ENCODE measurements at regions not wholly inside any gene's neighbourhood (a gene's known extent, or its start where the extent isn't known, plus 50 kb on each side); places are given as distances from the start of the nearest gene placed in this dataset.

DNA sequence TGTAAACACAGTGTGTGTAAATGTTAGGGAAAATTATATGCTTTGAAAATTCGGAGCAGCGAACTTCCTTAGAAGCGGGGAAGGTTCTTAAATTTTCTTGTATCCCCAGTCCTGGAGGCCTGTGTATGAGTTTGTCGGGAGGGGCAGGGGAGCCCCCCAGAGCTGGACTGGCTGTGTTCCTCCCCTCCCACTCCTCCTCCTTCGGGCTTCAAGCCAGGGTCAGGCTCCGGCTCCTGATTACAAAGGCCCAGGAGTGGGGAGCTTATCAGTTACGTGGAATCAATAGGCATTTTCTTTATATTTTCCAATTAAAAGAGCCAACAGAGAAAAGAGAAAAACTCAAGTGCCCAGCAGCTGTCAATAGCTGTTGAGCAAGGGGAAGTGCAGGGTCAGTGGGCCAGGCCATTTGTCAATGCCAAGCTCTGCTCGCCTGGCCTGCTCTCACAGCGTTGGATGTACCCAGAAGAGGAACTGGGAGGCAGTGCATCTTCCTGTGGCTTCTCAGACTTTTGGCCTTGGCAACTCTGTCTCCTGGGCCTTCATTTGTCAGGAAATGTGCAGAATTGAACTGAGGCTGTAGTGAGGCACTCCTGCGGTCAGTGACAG lies 156.9 kb upstream of the PCBD1 start:
- TF ChIP-seq POLR2A (IDR thresholded peaks at IDR 0.05), result no peak
- TF ChIP-seq, protein P1, sequence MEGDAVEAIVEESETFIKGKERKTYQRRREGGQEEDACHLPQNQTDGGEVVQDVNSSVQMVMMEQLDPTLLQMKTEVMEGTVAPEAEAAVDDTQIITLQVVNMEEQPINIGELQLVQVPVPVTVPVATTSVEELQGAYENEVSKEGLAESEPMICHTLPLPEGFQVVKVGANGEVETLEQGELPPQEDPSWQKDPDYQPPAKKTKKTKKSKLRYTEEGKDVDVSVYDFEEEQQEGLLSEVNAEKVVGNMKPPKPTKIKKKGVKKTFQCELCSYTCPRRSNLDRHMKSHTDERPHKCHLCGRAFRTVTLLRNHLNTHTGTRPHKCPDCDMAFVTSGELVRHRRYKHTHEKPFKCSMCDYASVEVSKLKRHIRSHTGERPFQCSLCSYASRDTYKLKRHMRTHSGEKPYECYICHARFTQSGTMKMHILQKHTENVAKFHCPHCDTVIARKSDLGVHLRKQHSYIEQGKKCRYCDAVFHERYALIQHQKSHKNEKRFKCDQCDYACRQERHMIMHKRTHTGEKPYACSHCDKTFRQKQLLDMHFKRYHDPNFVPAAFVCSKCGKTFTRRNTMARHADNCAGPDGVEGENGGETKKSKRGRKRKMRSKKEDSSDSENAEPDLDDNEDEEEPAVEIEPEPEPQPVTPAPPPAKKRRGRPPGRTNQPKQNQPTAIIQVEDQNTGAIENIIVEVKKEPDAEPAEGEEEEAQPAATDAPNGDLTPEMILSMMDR (IDR thresholded peaks at IDR 0.05), result no peak

Data from testis (tissue), 2 donors.